Parathyroid adenoma (tissue), 2 donors: ENCODE measurements at regions not wholly inside any gene's neighbourhood (a gene's known extent, or its start where the extent isn't known, plus 50 kb on each side); places are given as distances from the start of the nearest gene placed in this dataset.
A peak's percentile ranks its signal among the peaks of the same experiment; 100 is the strongest.
"Not testable (repeated sequence)": the region's sequence is repeated elsewhere in the genome, so short reads cannot be mapped to it uniquely, and the experiment has no call there.

Experiments
- H2AFZ ChIP-seq: fragments of 300-600 bp; sonication (generic); one replicate; pipeline ENCODE4 v1.7.0; 2017; ENCODE audit warnings: antibody characterized with exemption, mild to moderate bottlenecking
- H3K27ac ChIP-seq: fragments of 300-600 bp; sonication (generic); one replicate; pipeline ENCODE4 v1.7.0; 2017
- H3K27me3 ChIP-seq: fragments of 300-600 bp; sonication (generic); one replicate; pipeline ENCODE4 v1.7.0; 2017; ENCODE audit warnings: low read length; ENCODE audit not compliant: control insufficient read depth, insufficient read depth
- H3K36me3 ChIP-seq: fragments of 300-600 bp; sonication (generic); one replicate; pipeline ENCODE4 v1.7.0; 2017; ENCODE audit warnings: low read length; ENCODE audit not compliant: control insufficient read depth, insufficient read depth
- H3K4me1 ChIP-seq: fragments of 300-600 bp; sonication (generic); one replicate; pipeline ENCODE4 v1.7.0; 2017; ENCODE audit warnings: control low read depth
- H3K4me2 ChIP-seq: fragments of 300-600 bp; sonication (generic); one replicate; pipeline ENCODE4 v1.7.0; 2017; ENCODE audit warnings: low read length
- H3K4me3 ChIP-seq: fragments of 300-600 bp; sonication (generic); one replicate; pipeline ENCODE4 v1.7.0; 2017; ENCODE audit warnings: low read depth, low read length
- H3K79me2 ChIP-seq: fragments of 300-600 bp; sonication (generic); one replicate; pipeline ENCODE4 v1.7.0; 2017; ENCODE audit warnings: control low read depth
- H3K9ac ChIP-seq: fragments of 300-600 bp; sonication (generic); one replicate; pipeline ENCODE4 v1.7.0; 2017; ENCODE audit warnings: mild to moderate bottlenecking
- H3K9me3 ChIP-seq: fragments of 300-600 bp; sonication (generic); one replicate; pipeline ENCODE4 v1.7.0; 2017; ENCODE audit warnings: low read length; ENCODE audit not compliant: control insufficient read depth
- CTCF ChIP-seq: fragments of 300-600 bp; sonication (generic); IDR thresholded peaks from one replicate; pipeline ENCODE4 v1.7.0; 2017; ENCODE audit warnings: antibody characterized with exemption, mild to moderate bottlenecking
- donor health status: primary hyperparathyroidism.

DNA sequence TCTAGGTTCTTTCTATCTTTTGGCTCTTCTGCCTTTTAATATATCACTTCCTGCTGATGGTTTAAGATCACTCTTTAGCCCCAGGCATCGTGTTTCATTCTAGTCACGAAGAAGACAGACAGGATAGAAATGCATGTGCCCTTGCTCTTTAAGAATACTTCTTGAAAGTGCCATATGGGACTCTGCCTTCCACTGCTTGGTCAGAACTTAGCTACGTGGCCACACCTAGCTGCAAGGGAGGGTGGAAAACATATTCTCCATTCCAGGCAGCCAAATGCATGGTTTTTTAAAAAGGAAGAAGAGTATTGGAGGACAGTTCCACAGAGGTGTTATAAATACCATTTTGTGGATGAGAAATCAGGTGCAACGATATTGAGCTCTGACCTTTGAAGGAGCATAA lies 143.3 kb downstream of the KLRB1 start:
- Histone ChIP-seq H3K4me1 (no peaks in the 10 kb centered on the region), H3K36me3 (no peaks in the 10 kb centered on the region), H3K79me2 (no peaks in the 10 kb centered on the region), H3K4me3 (no peak overlapping the region), H3K9me3 (no peaks in the 10 kb centered on the region), H3K9ac (no peak overlapping the region), H3K4me2 (no peak overlapping the region), H2AFZ (no peak overlapping the region), H3K27me3 (no peaks in the 10 kb centered on the region), H3K27ac (no peak overlapping the region)
- TF ChIP-seq CTCF = no peak

DNA sequence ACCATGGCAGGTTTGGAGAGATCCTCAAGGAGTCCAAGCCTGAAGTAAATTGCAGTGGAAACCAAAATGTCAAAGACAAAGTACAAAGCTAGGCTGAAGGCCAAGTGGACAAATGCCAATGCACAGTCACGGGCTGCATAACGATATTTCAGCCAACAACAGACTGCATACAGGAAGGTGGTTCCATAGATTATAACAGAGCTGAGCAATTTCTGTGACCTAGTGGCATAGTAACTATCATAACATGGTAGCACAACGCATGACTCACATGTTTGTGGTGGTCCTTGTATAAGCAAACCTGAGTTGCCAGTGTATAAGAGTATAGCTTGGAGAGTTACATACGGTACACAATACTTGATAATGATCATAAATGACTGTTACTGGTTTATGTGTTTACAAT lies 152.2 kb downstream of the KLRB1 start:
- not testable (repeated sequence) for H3K4me1 ChIP-seq, H3K79me2 ChIP-seq, H3K27me3 ChIP-seq, H2AFZ ChIP-seq, H3K27ac ChIP-seq, H3K4me3 ChIP-seq, H3K4me2 ChIP-seq, H3K9me3 ChIP-seq, H3K36me3 ChIP-seq, H3K9ac ChIP-seq

DNA sequence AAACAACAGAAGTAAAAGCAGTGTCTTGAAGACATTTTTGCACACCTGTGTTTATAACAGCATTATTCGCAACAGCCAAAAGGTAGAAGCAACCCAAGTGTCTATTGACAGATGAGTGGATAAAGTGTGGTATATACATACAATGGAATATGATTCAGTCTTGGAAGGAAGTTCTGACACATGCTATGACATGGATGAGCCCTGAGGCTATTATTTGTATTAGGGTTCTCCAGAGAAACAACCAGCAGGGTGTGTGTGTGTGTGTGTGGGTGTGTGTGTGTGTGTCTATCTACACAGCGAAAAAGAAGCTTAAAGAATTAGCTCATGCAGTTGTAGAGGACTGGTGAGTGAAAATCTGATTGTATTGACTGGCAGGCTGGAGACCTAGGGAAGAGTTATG lies 153.7 kb downstream of the KLRB1 start:
- not testable (repeated sequence) for H2AFZ ChIP-seq, H3K79me2 ChIP-seq, H3K4me2 ChIP-seq, H3K4me3 ChIP-seq, H3K27ac ChIP-seq, H3K9me3 ChIP-seq, H3K27me3 ChIP-seq, H3K36me3 ChIP-seq, H3K4me1 ChIP-seq, H3K9ac ChIP-seq

- not testable (repeated sequence) for H3K27ac ChIP-seq, H3K9ac ChIP-seq, H3K36me3 ChIP-seq, H3K79me2 ChIP-seq, H3K9me3 ChIP-seq, H3K4me2 ChIP-seq, H3K27me3 ChIP-seq, H2AFZ ChIP-seq, H3K4me1 ChIP-seq, H3K4me3 ChIP-seq
Observed at GRCh38 chr12:9450127-9450567, 157.6 kb downstream of the KLRB1 start.

GRCh38 chr12:9449657-9450126 lies 158.0 kb downstream of the KLRB1 start:
- not testable (repeated sequence) for H3K9ac ChIP-seq, H3K4me3 ChIP-seq, H3K79me2 ChIP-seq, H3K4me2 ChIP-seq, H3K9me3 ChIP-seq, H3K36me3 ChIP-seq, H3K4me1 ChIP-seq, H3K27me3 ChIP-seq, H3K27ac ChIP-seq, H2AFZ ChIP-seq

DNA sequence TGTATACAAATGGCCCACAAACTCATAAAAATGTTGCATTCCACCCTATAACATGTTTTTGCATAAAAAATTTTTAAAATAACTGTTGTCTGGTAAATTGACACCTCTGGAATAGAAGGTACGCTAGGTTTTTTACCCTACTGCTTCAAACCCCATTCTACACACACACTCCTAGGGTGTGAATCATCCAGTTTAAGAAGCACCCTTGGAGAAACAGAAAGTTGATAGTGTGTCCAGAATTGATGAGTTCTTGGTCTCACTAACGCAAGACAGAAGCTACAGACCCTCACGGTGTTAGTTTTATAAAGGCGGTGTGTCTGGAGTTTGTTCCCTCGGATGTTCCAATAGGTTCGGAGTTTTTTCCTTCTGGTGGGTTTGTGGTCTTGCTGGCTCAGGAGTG lies 158.5 kb downstream of the KLRB1 start:
- H3K9me3 ChIP-seq = no peaks in the 10 kb centered on the region
- H3K9ac ChIP-seq = no peak overlapping the region
- H3K4me3 ChIP-seq = peak overlapping the region; percentile 77
- no peaks in the 10 kb centered on the region for H3K27me3 ChIP-seq
- H2AFZ ChIP-seq = peak overlapping the region; percentile 84
- peak overlapping the region; percentile 62 for H3K4me2 ChIP-seq
- H3K4me1 ChIP-seq = no peaks in the 10 kb centered on the region
- no peaks in the 10 kb centered on the region for H3K36me3 ChIP-seq
- H3K79me2 ChIP-seq = no peaks in the 10 kb centered on the region
- no peak for TF ChIP-seq CTCF
- no peak overlapping the region for H3K27ac ChIP-seq

DNA sequence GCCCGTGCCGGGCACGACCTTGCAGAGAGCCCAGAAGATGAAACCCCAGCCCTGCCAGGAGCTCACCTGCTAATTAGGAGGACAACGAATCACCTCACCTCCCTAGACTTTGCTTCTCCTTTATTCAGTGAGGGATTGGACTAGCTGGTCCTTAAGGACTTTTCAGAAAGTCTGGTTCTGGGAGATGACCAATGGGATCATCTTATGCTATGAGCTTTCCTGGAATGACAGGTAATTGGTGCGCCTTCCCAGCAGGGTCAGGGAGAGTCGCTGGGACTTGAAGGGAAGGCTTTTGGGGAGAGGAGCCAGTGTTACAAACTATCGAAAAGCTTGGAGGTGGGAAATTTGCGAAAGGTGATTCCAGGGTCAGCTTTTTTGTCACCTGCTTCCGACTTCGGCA lies 159.1 kb downstream of the KLRB1 start:
- H3K9me3 ChIP-seq, H3K9ac ChIP-seq, H3K79me2 ChIP-seq, H3K4me1 ChIP-seq, H3K36me3 ChIP-seq, H3K27me3 ChIP-seq: not testable (repeated sequence)
- H3K4me2 ChIP-seq = peak overlapping the region; percentile 88
- peak overlapping the region; percentile 77 for H3K4me3 ChIP-seq
- H3K27ac ChIP-seq = peak overlapping the region; percentile 72
- peak overlapping the region; percentile 84 for H2AFZ ChIP-seq

- H2AFZ ChIP-seq = peak overlapping the region; percentile 84
- H3K4me1 ChIP-seq, H3K36me3 ChIP-seq, H3K79me2 ChIP-seq, H3K9ac ChIP-seq, H3K27me3 ChIP-seq, H3K9me3 ChIP-seq: not testable (repeated sequence)
- H3K4me2 ChIP-seq = peak overlapping the region; percentile 88
- H3K27ac ChIP-seq = peak overlapping the region; percentile 72
- H3K4me3 ChIP-seq = peak overlapping the region; percentile 77
Observed at GRCh38 chr12:9447791-9448614, 159.7 kb downstream of the KLRB1 start.

- peak overlapping the region; percentile 88 for H3K4me2 ChIP-seq
- H3K4me1 ChIP-seq, H3K9me3 ChIP-seq, H3K9ac ChIP-seq, H3K36me3 ChIP-seq, H3K27me3 ChIP-seq, H3K79me2 ChIP-seq, H3K27ac ChIP-seq: not testable (repeated sequence)
- H2AFZ ChIP-seq = peak overlapping the region; percentile 84
- peak overlapping the region; percentile 77 for H3K4me3 ChIP-seq
Observed at GRCh38 chr12:9446883-9447761, 160.6 kb downstream of the KLRB1 start.
